ENCODE measurements at regions not wholly inside any gene's neighbourhood (a gene's known extent, or its start where the extent isn't known, plus 50 kb on each side); places are given as distances from the start of the nearest gene placed in this dataset.

DNA sequence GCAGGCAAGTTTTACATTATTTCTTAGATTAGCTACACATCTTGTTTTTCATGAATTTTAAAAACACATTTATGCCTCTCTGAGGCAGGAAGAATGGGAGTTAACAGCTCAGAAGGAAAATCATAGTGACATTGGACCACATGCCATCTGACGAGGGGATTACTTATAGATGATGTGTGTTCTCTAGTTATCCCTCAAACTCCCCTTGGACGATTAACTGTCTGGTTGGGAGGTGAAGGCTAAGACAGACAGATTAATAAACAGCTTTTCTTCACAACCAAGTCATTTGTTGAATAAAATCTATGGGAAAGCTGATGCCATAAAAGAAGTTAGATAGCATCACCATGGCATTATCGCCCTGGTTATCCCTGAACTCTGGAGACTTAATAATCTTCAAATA, 80.0 kb upstream of the PREP start:
- in situ Hi-C loops (cut with MboI; ENCODE audit: low sequenced_read_pairs) = loop anchor here (25.0 kb wide), 1 partner anchor 604 kb away; the partner anchor contains the start of gene PRDM1

DNA sequence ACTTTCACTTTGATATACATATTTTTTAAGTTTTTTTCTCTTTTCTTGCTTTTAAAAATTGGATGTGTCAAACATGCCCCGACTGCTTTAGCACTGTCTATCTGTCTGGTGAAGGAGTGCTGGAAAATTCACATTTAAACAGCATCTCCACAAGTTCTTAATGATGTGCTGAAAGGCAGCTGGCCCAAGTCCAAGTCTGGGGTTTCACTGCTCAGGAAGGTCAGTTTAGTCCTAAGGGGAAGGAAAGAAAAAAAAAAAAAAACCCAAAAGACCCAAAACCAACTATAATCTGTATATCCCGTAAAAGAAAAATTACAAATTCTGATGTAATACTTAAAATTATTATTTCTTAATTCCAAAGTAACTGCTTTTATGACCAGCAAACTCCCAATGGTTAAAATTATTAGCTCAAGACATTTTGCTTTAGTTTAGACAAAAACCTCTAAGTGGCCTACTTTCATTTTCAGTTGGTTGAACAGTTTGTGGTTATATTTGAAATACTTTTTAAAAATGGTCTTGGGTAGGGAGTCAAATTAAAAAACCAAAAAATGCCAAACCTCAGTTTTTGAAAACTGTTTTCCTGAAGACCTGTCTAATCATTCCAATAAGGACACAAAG, 79.5 kb upstream of the PREP start:
- in situ Hi-C loops (cut with MboI; ENCODE audit: low sequenced_read_pairs) = loop anchor here (25.0 kb wide), 1 partner anchor 605 kb away; the partner anchor contains the start of gene PRDM1

DNA sequence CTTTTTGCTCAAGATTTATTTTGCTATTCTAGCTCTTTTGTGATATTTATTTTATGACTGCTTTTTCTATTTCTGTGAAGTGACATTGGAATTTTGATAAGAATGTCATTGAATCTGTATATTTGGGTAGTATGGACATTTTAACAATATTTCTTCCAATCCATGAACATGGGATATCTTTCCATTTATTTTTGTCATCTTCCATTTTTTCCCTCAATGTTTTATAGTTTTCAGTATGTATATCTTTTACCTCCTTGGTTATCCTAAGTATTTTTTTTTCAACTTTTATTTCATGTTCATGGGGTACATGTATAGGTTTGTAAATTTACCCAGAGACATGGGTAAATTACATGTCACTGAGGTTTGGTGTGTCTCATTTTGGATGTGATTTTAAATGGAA, 74.1 kb upstream of the PREP start:
- in situ Hi-C loops (cut with MboI; ENCODE audit: low sequenced_read_pairs) = loop anchor here (25.0 kb wide), 1 partner anchor 610 kb away; the partner anchor contains the start of gene PRDM1

DNA sequence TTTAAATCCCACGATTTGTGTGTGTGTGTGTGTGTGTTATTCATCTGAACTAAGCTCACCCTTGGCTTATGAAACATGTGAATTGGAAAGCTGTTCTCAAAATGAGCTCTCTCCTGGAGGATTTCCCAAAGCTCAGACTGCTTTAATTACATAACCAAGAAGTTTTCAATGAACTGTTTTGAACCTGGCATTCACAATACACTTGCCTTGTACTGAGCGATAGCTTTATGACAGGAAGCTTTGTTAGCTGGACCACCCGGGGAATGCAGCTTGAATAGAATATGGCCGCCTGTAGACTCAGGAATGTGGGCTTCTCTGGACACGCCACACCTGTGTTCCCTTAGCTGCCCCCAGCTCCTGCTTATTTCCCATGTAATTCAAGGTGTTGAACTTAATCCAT, 71.4 kb upstream of the PREP start:
- in situ Hi-C loops (cut with MboI; ENCODE audit: low sequenced_read_pairs) = no loop called here

DNA sequence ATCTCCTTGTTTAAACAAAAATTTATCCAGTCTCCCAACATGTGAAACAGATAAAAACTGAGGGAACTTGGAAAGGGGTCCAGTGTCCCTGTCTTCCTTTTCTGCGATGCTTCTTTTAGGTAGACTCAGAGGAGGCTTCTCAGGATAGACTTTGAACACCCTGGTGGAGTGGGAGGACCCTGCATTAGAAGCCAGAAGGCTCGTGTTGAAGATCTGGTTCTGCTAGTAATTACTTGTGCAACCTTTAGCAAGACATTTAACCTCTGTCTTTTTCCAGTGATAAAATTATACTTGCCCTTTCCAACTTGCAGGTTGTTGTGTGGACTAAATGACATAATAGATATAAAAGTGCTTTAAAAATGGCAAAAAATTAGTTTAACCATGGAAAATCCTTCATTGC, 67.1 kb upstream of the PREP start:
- in situ Hi-C loops (cut with MboI; ENCODE audit: low sequenced_read_pairs) = no loop called here

DNA sequence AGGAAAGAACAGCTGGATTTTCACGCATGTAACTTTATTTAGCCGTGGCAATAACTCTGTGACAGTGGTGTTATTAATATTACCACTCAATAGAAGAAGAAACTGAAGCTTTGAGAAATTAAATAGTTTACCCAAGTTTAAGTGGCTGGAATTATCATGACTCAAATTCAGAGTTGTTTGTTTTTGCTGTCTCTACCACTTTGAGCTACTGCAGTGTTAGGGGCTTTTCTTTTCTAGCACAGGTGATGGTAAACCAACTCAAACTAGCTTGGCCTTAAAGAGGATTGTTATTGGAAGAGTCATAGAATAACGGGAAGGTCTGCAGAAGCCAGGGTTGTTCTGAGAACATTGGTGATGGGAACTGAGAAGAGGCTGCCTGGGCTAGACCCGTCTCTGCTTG, 66.0 kb upstream of the PREP start:
- in situ Hi-C loops (cut with MboI; ENCODE audit: low sequenced_read_pairs) = no loop called here

DNA sequence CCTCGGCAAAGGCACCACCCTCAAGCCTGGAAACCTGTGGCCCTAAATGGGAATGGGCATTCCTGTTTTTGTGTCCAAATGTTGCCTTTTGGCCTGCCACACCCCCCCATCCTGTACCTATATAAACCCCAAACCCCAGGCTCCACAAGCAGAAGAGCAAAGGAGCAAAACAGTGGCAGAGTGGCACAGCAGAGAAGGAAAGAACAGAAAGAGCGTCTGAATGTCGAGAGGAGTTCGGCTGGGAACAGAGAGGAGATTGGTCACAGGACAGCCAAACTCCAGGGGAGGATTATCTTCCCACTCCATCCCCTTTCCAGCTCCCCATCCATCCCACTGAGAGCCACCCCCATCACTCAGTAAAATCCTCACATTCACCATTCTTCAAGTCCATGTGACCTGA, 58.0 kb upstream of the PREP start:
- in situ Hi-C loops (cut with MboI; ENCODE audit: low sequenced_read_pairs) = no loop called here

DNA sequence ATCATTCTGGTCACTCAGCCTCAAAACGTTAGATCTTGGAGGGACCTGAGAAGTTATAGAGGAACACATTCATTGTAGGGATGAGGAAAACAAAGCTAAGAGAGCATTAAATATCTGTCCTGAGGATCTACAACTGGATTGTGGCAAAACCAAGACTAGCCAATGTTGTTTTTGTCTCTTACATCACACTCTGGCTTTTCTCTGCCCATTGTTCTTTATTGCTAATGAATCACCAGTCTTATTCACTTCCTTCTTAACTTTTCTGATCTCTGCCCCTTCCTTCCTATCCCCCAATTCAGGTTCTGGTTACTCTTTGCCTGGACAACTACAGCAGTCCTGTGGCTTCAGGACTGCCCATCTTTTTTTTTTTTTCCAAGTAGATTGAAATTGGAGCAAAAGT, 57.0 kb upstream of the PREP start:
- in situ Hi-C loops (cut with MboI; ENCODE audit: low sequenced_read_pairs) = no loop called here

DNA sequence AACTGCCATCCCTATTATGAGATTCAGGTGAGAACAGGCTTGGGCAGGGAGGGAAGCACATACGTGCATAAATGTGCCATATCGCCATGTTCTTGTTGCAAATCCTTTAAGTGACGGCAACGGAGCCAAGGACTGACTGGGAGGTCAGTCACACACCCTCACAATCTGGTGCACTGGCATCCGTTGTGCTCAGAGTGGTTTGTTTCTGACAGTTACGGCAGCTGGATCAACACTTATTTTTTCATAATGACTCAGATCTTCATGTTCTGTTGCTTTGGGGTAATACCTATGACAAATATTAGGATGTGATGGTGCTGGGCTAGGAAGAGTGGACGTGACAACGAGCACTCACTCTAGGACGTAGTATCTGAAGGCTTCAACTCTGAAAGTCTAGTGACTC, 56.2 kb upstream of the PREP start:
- in situ Hi-C loops (cut with MboI; ENCODE audit: low sequenced_read_pairs) = no loop called here

DNA sequence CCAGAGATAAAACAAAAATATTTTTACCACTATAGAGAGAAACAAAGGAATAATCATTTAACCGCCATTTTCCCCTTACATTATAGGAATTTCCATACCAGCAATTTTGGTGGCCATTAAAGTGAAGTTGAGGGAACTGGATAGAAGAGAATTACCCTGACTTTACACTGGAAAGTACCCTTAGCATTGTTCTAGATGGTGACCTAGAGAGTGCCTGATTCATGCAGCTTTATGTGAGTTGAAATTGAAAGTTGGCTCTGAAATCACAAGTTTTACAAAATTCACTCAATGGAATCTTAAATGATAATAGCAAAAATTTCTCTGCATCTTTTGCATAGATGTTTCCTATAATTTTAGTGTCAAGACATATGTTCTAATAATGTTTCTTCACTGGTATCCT, 55.7 kb upstream of the PREP start:
- in situ Hi-C loops (cut with MboI; ENCODE audit: low sequenced_read_pairs) = no loop called here

DNA sequence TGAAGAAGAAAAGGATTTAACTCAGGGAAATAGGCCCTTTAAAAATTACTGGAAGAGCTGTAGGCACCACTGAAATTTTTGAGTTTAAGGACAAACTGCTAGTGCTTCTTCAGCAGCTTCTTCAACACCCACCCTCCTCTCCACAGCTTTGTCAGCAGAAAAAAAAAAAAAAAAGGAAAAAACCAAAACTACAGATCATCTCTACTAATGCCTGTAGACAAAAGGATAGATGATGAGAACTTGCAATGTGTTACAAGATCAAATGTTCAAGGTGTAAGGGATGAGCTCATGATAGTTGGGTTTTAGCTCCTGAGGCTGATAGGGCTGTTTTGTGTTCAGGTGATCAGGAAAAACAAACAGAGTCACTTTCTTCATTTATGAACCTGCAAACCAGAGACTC, 55.2 kb upstream of the PREP start:
- in situ Hi-C loops (cut with MboI; ENCODE audit: low sequenced_read_pairs) = no loop called here

DNA sequence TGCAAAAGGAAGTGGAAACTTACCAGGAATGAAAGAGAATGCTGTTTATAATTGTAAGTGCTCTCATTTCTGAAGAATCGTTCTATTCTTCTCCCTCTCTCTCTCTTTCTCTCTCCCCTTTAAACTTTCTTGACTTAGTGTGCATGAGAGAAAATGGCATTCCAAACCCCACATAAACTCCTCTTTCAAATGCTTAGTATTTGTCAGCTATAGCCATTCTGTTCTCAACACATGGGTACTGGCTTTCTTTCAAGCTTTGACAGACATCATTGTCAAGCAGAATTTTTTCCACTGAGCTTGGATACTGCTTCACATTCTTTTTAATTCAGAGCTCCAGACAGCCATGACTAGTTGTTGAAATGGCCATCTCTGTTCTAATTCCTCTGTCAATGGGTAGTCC, 51.1 kb upstream of the PREP start:
- in situ Hi-C loops (cut with MboI; ENCODE audit: low sequenced_read_pairs) = no loop called here

DNA sequence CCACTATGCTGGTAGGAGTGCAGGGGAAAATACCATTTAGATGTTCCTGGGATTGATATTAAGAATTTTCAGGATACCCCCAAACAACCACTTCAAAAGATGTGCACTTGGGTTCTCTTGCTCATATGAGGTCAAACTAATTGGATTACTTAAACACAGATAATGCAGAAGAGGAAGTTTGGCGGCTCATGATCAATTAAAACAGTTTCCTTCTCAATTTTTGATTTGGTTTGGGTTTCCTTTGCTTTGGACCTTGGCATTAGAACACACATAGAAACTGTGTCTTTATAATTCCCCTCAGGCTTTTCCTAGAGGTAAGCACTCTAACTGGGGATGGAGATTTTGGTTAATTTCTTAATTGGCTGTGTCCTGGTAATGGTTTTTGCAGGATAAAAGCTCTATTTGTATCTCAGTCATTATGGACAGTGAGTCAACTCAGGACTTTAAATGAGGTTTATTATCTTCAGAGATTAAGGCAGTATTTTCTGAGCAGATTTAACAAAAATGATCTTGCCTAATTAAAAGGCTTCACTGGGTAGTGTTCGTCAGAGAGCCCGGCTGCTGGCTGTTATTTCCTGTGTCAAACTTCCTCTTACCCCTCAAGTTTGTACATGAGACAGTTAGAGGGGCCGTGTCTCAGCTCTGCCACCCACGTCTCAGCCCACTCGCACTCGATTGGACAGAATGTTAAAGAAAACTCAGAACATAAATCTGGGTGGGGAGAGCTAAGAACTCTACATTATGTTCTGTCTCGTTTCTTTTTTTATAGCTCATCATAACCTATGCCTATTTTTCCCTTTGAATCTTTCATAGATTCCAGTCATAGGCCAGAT, 50.3 kb upstream of the PREP start:
- in situ Hi-C loops (cut with MboI; ENCODE audit: low sequenced_read_pairs) = no loop called here
